ENCODE measurements at regions not wholly inside any gene's neighbourhood (a gene's known extent, or its start where the extent isn't known, plus 50 kb on each side); places are given as distances from the start of the nearest gene placed in this dataset.

- Histone ChIP-seq H3F3A (ENCODE audit: low read depth) (0 out of 2 replicates have a peak, but pooled peaks cover 11% of the 10 kb centered on the region), H3K4me1 (ENCODE audit: insufficient read depth, low read length, poor library complexity, severe bottlenecking) (peaks cover 66% of the 10 kb centered on the region), H3K36me3 (ENCODE audit: insufficient read depth, low read length) (no peaks in the 10 kb centered on the region), H3K27me3 (ENCODE audit: insufficient read depth, low read length, poor library complexity, severe bottlenecking) (no peaks in the 10 kb centered on the region), H2AFZ (ENCODE audit: low read length) (no peak overlapping the region; the same call in 1 of the 2 replicates), H3K9me3 (ENCODE audit: insufficient read depth, low read depth, low read length) (no peaks in the 10 kb centered on the region), H4K20me1 (ENCODE audit: insufficient read depth, low read length, poor library complexity, severe bottlenecking) (no peaks in the 10 kb centered on the region), H3K4me3 (ENCODE audit: low read length, poor library complexity, severe bottlenecking) (peak overlapping the region; percentile 66), H3K4me2 (ENCODE audit: low read depth, low read length, poor library complexity, severe bottlenecking) (peak overlapping the region; percentile 91), H3K9me2 (replicated peaks; ENCODE audit: low read depth, low read length) (no peaks in the 10 kb centered on the region), H3K9ac (ENCODE audit: low read depth, low read length, poor library complexity, severe bottlenecking) (peak overlapping the region; percentile 72), H3K79me2 (ENCODE audit: insufficient read depth, low read length) (no peaks in the 10 kb centered on the region)
- TF ChIP-seq, protein P1, sequence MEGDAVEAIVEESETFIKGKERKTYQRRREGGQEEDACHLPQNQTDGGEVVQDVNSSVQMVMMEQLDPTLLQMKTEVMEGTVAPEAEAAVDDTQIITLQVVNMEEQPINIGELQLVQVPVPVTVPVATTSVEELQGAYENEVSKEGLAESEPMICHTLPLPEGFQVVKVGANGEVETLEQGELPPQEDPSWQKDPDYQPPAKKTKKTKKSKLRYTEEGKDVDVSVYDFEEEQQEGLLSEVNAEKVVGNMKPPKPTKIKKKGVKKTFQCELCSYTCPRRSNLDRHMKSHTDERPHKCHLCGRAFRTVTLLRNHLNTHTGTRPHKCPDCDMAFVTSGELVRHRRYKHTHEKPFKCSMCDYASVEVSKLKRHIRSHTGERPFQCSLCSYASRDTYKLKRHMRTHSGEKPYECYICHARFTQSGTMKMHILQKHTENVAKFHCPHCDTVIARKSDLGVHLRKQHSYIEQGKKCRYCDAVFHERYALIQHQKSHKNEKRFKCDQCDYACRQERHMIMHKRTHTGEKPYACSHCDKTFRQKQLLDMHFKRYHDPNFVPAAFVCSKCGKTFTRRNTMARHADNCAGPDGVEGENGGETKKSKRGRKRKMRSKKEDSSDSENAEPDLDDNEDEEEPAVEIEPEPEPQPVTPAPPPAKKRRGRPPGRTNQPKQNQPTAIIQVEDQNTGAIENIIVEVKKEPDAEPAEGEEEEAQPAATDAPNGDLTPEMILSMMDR (conservative IDR thresholded peaks at IDR 0.05; ENCODE audit: low read length), result no peak
- TF ChIP-seq EZH2phosphoT487 (IDR thresholded peaks at IDR 0.05; ENCODE audit: borderline replicate concordance), result no peak
Measured at GRCh38 chr9:79263628-79264027, 308.1 kb upstream of the TLE4 start.

- H3K9ac ChIP-seq (ENCODE audit: low read depth, low read length, poor library complexity, severe bottlenecking), result peak overlapping the region; percentile 72
- H3K4me3 ChIP-seq (ENCODE audit: low read length, poor library complexity, severe bottlenecking), result peak overlapping the region; percentile 66
- peaks cover 67% of the 10 kb centered on the region for H3K4me1 ChIP-seq (ENCODE audit: insufficient read depth, low read length, poor library complexity, severe bottlenecking)
- H3K27me3 ChIP-seq (ENCODE audit: insufficient read depth, low read length, poor library complexity, severe bottlenecking), result no peaks in the 10 kb centered on the region
- no peak for TF ChIP-seq EZH2phosphoT487 (IDR thresholded peaks at IDR 0.05; ENCODE audit: borderline replicate concordance)
- TF ChIP-seq, protein P1 (conservative IDR thresholded peaks at IDR 0.05; ENCODE audit: low read length), result peak; percentile 32
- H3K9me2 ChIP-seq (replicated peaks; ENCODE audit: low read depth, low read length), result no peaks in the 10 kb centered on the region
- H3K36me3 ChIP-seq (ENCODE audit: insufficient read depth, low read length), result no peaks in the 10 kb centered on the region
- H3K4me2 ChIP-seq (ENCODE audit: low read depth, low read length, poor library complexity, severe bottlenecking), result peak overlapping the region; percentile 91
- H2AFZ ChIP-seq (ENCODE audit: low read length), result peak overlapping the region; percentile 64
- no peaks in the 10 kb centered on the region for H4K20me1 ChIP-seq (ENCODE audit: insufficient read depth, low read length, poor library complexity, severe bottlenecking)
- no peaks in the 10 kb centered on the region for H3K9me3 ChIP-seq (ENCODE audit: insufficient read depth, low read depth, low read length)
- H3F3A ChIP-seq (ENCODE audit: low read depth), result 0 out of 2 replicates have a peak, but pooled peaks cover 11% of the 10 kb centered on the region
- no peaks in the 10 kb centered on the region for H3K79me2 ChIP-seq (ENCODE audit: insufficient read depth, low read length)
Measured at GRCh38 chr9:79264041-79264440, 307.7 kb upstream of the TLE4 start.

DNA sequence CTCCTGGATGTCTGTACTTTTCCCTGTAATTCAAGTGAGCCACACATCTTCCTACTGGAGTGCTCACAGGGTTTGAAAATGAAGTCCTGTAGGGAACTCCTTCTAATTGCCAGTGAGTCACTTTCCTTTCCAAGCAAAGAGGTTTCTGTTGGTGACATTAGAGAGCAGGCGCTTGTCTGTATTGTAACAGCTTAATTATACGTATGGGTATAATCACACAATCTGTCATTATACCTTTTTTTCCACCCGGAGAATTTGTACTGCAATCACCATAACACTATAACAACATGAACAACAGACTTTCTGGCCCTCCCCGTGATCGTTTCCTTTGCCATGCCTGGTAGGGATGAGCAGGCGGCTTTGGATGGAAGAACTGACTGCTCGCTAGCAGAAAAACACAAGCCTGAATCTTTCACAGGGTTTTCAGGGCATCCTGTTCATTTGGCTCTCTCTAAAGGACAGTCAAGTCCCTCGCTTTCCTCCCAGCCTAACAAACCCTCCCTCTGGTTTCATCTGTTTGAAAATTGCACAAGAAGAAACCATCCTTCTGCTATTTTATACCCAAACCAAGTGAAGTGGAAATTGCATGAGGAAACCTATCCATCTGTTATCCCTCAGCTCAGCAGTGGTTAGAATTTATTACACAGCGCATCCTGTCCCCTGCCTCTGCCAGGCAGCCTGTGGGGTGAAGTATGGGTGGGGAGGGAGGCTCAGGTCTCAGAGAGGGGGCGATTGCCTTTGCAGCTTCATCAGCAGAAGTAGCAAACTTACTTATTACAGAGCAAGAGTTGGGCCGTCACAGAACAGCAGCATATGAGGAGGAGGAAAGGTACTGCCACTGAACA, 307.0 kb upstream of the TLE4 start:
- Histone ChIP-seq H2AFZ (ENCODE audit: low read length) (peak overlapping the region; percentile 64), H3K9me2 (replicated peaks; ENCODE audit: low read depth, low read length) (no peaks in the 10 kb centered on the region), H3K9me3 (ENCODE audit: insufficient read depth, low read depth, low read length) (no peaks in the 10 kb centered on the region), H3K4me2 (ENCODE audit: low read depth, low read length, poor library complexity, severe bottlenecking) (peak overlapping the region; percentile 91), H3K27me3 (ENCODE audit: insufficient read depth, low read length, poor library complexity, severe bottlenecking) (no peaks in the 10 kb centered on the region), H3K4me3 (ENCODE audit: low read length, poor library complexity, severe bottlenecking) (peak overlapping the region; percentile 66), H3K36me3 (ENCODE audit: insufficient read depth, low read length) (no peaks in the 10 kb centered on the region), H3K79me2 (ENCODE audit: insufficient read depth, low read length) (no peaks in the 10 kb centered on the region), H4K20me1 (ENCODE audit: insufficient read depth, low read length, poor library complexity, severe bottlenecking) (no peaks in the 10 kb centered on the region), H3K4me1 (ENCODE audit: insufficient read depth, low read length, poor library complexity, severe bottlenecking) (peaks cover 60% of the 10 kb centered on the region), H3K9ac (ENCODE audit: low read depth, low read length, poor library complexity, severe bottlenecking) (peak overlapping the region; percentile 72), H3F3A (ENCODE audit: low read depth) (0 out of 2 replicates have a peak, but pooled peaks cover 11% of the 10 kb centered on the region)
- TF ChIP-seq EZH2phosphoT487 (IDR thresholded peaks at IDR 0.05; ENCODE audit: borderline replicate concordance), result no peak
- TF ChIP-seq, protein P1 (conservative IDR thresholded peaks at IDR 0.05; ENCODE audit: low read length), result no peak
